Spleen (tissue), 7 donors: ENCODE measurements at regions not wholly inside any gene's neighbourhood (a gene's known extent, or its start where the extent isn't known, plus 50 kb on each side); places are given as distances from the start of the nearest gene placed in this dataset.
"Not testable (repeated sequence)": the region's sequence is repeated elsewhere in the genome, so short reads cannot be mapped to it uniquely, and the experiment has no call there.

Experiments used
- CTCF ChIP-seq, 11 experiments: fragments of 200-600 bp in 7 of 11; fragments of 450-650 bp in 4 of 11; sonication (generic) in 4 of 11; IDR thresholded peaks in 8 of 11; conservative IDR thresholded peaks in 3 of 11; 1 replicate in 7 of 11; 2 replicates in 4 of 11; pipeline versions ENCODE4 v1.4.0 to v1.8.0; 2016 to 2021; ENCODE audit warnings: antibody characterized with exemption in 11 of 11, inconsistent platforms in 4 of 11, mild to moderate bottlenecking in 1 of 11
- POLR2A ChIP-seq, 3 donors: fragments of 450-650 bp; IDR thresholded peaks; one replicate each; pipeline ENCODE4 v1.5.1; 2017; ENCODE audit warnings: antibody characterized with exemption in 3 of 3, mild to moderate bottlenecking in 1 of 3
- POLR2AphosphoS5 ChIP-seq, 3 donors: sonication (generic); formaldehyde crosslinking; IDR thresholded peaks; one replicate each; pipeline ENCODE4 v1.5.1; 2017; ENCODE audit warnings: antibody characterized with exemption in 3 of 3
- donor health status: DM: no; HTN: no; CAD: no; lungs with moderate emphysema.
- donor health status: DM: no; HTN: no; CAD: no.
- donor health status: DM: no; HTN: no; CAD: no.

DNA sequence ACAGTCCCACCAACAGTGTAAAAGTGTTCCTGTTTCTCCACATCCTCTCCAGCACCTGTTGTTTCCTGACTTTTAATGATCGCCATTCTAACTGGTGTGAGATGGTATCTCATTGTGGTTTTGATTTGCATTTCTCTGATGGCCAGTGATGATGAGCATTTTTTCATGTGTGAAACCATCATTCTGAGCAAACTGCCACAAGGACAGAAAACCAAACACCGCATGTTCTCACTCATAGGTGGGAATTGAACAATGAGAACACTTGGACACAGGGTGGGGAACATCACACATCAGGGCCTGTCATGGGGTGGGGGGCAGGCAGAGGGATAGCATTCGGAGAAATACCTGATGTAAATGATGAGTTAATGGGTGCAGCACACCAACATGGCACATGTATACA lies 240.8 kb downstream of the FAT3 start:
- TF ChIP-seq CTCF (IDR thresholded peaks at IDR 0.05 in 8 of 11, conservative IDR thresholded peaks at IDR 0.05 in 3 of 11); POLR2A (IDR thresholded peaks at IDR 0.05); POLR2AphosphoS5 (IDR thresholded peaks at IDR 0.05): not testable (repeated sequence)
